GM19395 (cell line): ENCODE measurements at regions not wholly inside any gene's neighbourhood (a gene's known extent, or its start where the extent isn't known, plus 50 kb on each side); places are given as distances from the start of the nearest gene placed in this dataset.
"Not testable (repeated sequence)": the region's sequence is repeated elsewhere in the genome, so short reads cannot be mapped to it uniquely, and the experiment has no call there.

ENCODE experiments used
- ATAC-seq: cut with Tn5 transposase; IDR thresholded peaks from one replicate; pipeline ENCODE4 v1.9.1; 2021; ENCODE audit warnings: mild to moderate bottlenecking, moderate library complexity; ENCODE audit not compliant: unreplicated experiment

- no peak for ATAC-seq
Measured at GRCh38 chr15:46892621-46893160, 824.6 kb upstream of the SEMA6D start.

- no peak for ATAC-seq
Measured at GRCh38 chr15:46894644-46895043, 822.7 kb upstream of the SEMA6D start.

GRCh38 chr15:46897266-46897665 is 820.0 kb upstream of the SEMA6D start:
- no peak for ATAC-seq

- no peak for ATAC-seq
Measured at GRCh38 chr15:46901001-46901400, 816.3 kb upstream of the SEMA6D start.

- no peak for ATAC-seq
Measured at GRCh38 chr15:46917721-46918252, 799.5 kb upstream of the SEMA6D start.

GRCh38 chr15:46918462-46919140 is 798.7 kb upstream of the SEMA6D start:
- ATAC-seq, result no peak

GRCh38 chr15:46921891-46922290 is 795.4 kb upstream of the SEMA6D start:
- ATAC-seq, result no peak

- ATAC-seq, result no peak
Measured at GRCh38 chr15:46930426-46930825, 786.9 kb upstream of the SEMA6D start.

GRCh38 chr15:46933332-46933731 is 784.0 kb upstream of the SEMA6D start:
- ATAC-seq, result no peak

- ATAC-seq, result no peak
Measured at GRCh38 chr15:46934851-46935250, 782.5 kb upstream of the SEMA6D start.

- ATAC-seq, result no peak
Measured at GRCh38 chr15:46938169-46938568, 779.1 kb upstream of the SEMA6D start.

GRCh38 chr15:46941241-46941640 is 776.1 kb upstream of the SEMA6D start:
- no peak for ATAC-seq

GRCh38 chr15:46946953-46947352 is 770.4 kb upstream of the SEMA6D start:
- no peak for ATAC-seq

GRCh38 chr15:46955576-46955975 is 761.7 kb upstream of the SEMA6D start:
- no peak for ATAC-seq

GRCh38 chr15:46956456-46956855 is 760.8 kb upstream of the SEMA6D start:
- ATAC-seq, result no peak

GRCh38 chr15:46956881-46957280 is 760.4 kb upstream of the SEMA6D start:
- no peak for ATAC-seq

- ATAC-seq, result no peak
Measured at GRCh38 chr15:46960581-46960980, 756.7 kb upstream of the SEMA6D start.

GRCh38 chr15:46961795-46962194 is 755.5 kb upstream of the SEMA6D start:
- ATAC-seq, result no peak

GRCh38 chr15:46988055-46988454 is 729.2 kb upstream of the SEMA6D start:
- not testable (repeated sequence) for ATAC-seq

GRCh38 chr15:46996359-46996758 is 720.9 kb upstream of the SEMA6D start:
- no peak for ATAC-seq

- ATAC-seq, result no peak
Measured at GRCh38 chr15:46997501-46997900, 719.8 kb upstream of the SEMA6D start.

- ATAC-seq, result no peak
Measured at GRCh38 chr15:47003568-47003967, 713.7 kb upstream of the SEMA6D start.

- ATAC-seq, result no peak
Measured at GRCh38 chr15:47013446-47013845, 703.9 kb upstream of the SEMA6D start.
